ENCODE measurements at regions not wholly inside any gene's neighbourhood (a gene's known extent, or its start where the extent isn't known, plus 50 kb on each side); places are given as distances from the start of the nearest gene placed in this dataset.

GRCh38 chr13:85662186-85662585 lies 137.0 kb downstream of the SLITRK6 start:
- Histone ChIP-seq H3K4me3 (ENCODE audit: low read depth, low read length) (no peak overlapping the region), H3K9me3 (ENCODE audit: severe bottlenecking) (no peaks in the 10 kb centered on the region), H3K27ac (no peak overlapping the region), H3K27me3 (ENCODE audit: insufficient read depth, low read depth, severe bottlenecking) (no peaks in the 10 kb centered on the region), H3K36me3 (no peaks in the 10 kb centered on the region)
- no peak for TF ChIP-seq CTCF (IDR thresholded peaks at IDR 0.05; ENCODE audit: low read depth, low read length)
- DNase-seq: no peak

GRCh38 chr13:85661675-85662074 lies 137.5 kb downstream of the SLITRK6 start:
- Histone ChIP-seq H3K27me3 (ENCODE audit: insufficient read depth, low read depth, severe bottlenecking) (no peaks in the 10 kb centered on the region), H3K27ac (no peak overlapping the region), H3K4me3 (ENCODE audit: low read depth, low read length) (no peak overlapping the region), H3K9me3 (ENCODE audit: severe bottlenecking) (no peaks in the 10 kb centered on the region), H3K36me3 (no peaks in the 10 kb centered on the region)
- TF ChIP-seq CTCF (IDR thresholded peaks at IDR 0.05; ENCODE audit: low read depth, low read length): no peak
- no peak for DNase-seq

GRCh38 chr13:85659493-85659892 lies 139.7 kb downstream of the SLITRK6 start:
- H3K27ac ChIP-seq: no peak overlapping the region
- H3K36me3 ChIP-seq: no peaks in the 10 kb centered on the region
- no peak for TF ChIP-seq CTCF (IDR thresholded peaks at IDR 0.05; ENCODE audit: low read depth, low read length)
- H3K9me3 ChIP-seq (ENCODE audit: severe bottlenecking): no peaks in the 10 kb centered on the region
- no peak overlapping the region for H3K4me3 ChIP-seq (ENCODE audit: low read depth, low read length)
- DNase-seq: no peak
- H3K27me3 ChIP-seq (ENCODE audit: insufficient read depth, low read depth, severe bottlenecking): no peaks in the 10 kb centered on the region

GRCh38 chr13:85657942-85658341 lies 141.3 kb downstream of the SLITRK6 start:
- no peak for TF ChIP-seq CTCF (IDR thresholded peaks at IDR 0.05; ENCODE audit: low read depth, low read length)
- Histone ChIP-seq H3K36me3 (no peaks in the 10 kb centered on the region), H3K4me3 (ENCODE audit: low read depth, low read length) (no peak overlapping the region), H3K27ac (no peak overlapping the region), H3K27me3 (ENCODE audit: insufficient read depth, low read depth, severe bottlenecking) (no peaks in the 10 kb centered on the region), H3K9me3 (ENCODE audit: severe bottlenecking) (no peaks in the 10 kb centered on the region)
- DNase-seq: no peak

GRCh38 chr13:85655040-85655439 lies 144.2 kb downstream of the SLITRK6 start:
- Histone ChIP-seq H3K27ac (no peak overlapping the region), H3K36me3 (no peaks in the 10 kb centered on the region), H3K4me3 (ENCODE audit: low read depth, low read length) (no peak overlapping the region)

More at GRCh38 chr13:85655040-85655439, 144.2 kb downstream of the SLITRK6 start:
- Histone ChIP-seq H3K9me3 (ENCODE audit: severe bottlenecking) (no peaks in the 10 kb centered on the region), H3K27me3 (ENCODE audit: insufficient read depth, low read depth, severe bottlenecking) (no peaks in the 10 kb centered on the region)
- TF ChIP-seq CTCF (IDR thresholded peaks at IDR 0.05; ENCODE audit: low read depth, low read length): no peak
- DNase-seq: no peak
